Testis (tissue), 2 donors: ENCODE measurements at regions not wholly inside any gene's neighbourhood (a gene's known extent, or its start where the extent isn't known, plus 50 kb on each side); places are given as distances from the start of the nearest gene placed in this dataset.

Source experiments
- POLR2A ChIP-seq: fragments of 450-650 bp; IDR thresholded peaks from one replicate; pipeline ENCODE4 v1.6.1; 2017; ENCODE audit warnings: antibody characterized with exemption, mild to moderate bottlenecking, moderate library complexity
- TF ChIP-seq, protein P1 (sequence below), 3 experiments: fragments of 450-650 bp in 2 of 3; fragments of 200-600 bp in 1 of 3; sonication (generic) in 1 of 3; IDR thresholded peaks; one replicate each; pipeline ENCODE4 v1.5.1; 2016 to 2019; ENCODE audit warnings: antibody characterized with exemption in 3 of 3, mild to moderate bottlenecking in 2 of 3, moderate library complexity in 1 of 3

GRCh38 chr2:57126410-57126809, 920.2 kb upstream of the VRK2 start:
- TF ChIP-seq, protein P1, sequence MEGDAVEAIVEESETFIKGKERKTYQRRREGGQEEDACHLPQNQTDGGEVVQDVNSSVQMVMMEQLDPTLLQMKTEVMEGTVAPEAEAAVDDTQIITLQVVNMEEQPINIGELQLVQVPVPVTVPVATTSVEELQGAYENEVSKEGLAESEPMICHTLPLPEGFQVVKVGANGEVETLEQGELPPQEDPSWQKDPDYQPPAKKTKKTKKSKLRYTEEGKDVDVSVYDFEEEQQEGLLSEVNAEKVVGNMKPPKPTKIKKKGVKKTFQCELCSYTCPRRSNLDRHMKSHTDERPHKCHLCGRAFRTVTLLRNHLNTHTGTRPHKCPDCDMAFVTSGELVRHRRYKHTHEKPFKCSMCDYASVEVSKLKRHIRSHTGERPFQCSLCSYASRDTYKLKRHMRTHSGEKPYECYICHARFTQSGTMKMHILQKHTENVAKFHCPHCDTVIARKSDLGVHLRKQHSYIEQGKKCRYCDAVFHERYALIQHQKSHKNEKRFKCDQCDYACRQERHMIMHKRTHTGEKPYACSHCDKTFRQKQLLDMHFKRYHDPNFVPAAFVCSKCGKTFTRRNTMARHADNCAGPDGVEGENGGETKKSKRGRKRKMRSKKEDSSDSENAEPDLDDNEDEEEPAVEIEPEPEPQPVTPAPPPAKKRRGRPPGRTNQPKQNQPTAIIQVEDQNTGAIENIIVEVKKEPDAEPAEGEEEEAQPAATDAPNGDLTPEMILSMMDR (IDR thresholded peaks at IDR 0.05), result no peak
- TF ChIP-seq POLR2A, result no peak
